H1 (cell line): ENCODE measurements at regions not wholly inside any gene's neighbourhood (a gene's known extent, or its start where the extent isn't known, plus 50 kb on each side); places are given as distances from the start of the nearest gene placed in this dataset.

Experiments used
- CTCF ChIA-PET: fragments of 300-600 bp; sonication (Branson Sonifier 250); formaldehyde crosslinking; loops from one replicate; lab custom pipeline; 2021; ENCODE audit not compliant: partially characterized antibody; lab: Charles Lee
- POLR2A ChIA-PET: fragments of 300-600 bp; sonication (Branson Sonifier 250); formaldehyde crosslinking; loops from one replicate; lab custom pipeline; 2021; ENCODE audit warnings: inconsistent platforms; ENCODE audit not compliant: partially characterized antibody; lab: Charles Lee
- DNase-seq, 2 experiments: peaks; one replicate each; pipeline versions ENCODE4 v3.0.0 to v3.0.0-alpha.2; 2010 to 2022; ENCODE audit warnings: low spot score in 2 of 2, low read depth in 1 of 2, mixed read lengths in 1 of 2
- FAIRE-seq: peaks from 2 replicates; lab custom pipeline; 2011; peaks lifted over from hg19 to GRCh38; lab: Jason Lieb, UNC
- H2AFZ ChIP-seq: 2 replicates; pipeline ENCODE4 v1.8.1; 2012; ENCODE audit warnings: low read length, inconsistent platforms
- H2AK5ac ChIP-seq: 2 replicates; pipeline ENCODE4 v1.6.1; 2013; ENCODE audit warnings: low read depth, low read length
- H2BK120ac ChIP-seq: replicated peaks from 2 replicates; pipeline ENCODE3; 2013; ENCODE audit warnings: low read depth, low read length, inconsistent platforms
- H2BK12ac ChIP-seq: 2 replicates; pipeline ENCODE4 v1.6.1; 2013; ENCODE audit warnings: low read depth, low read length
- H2BK15ac ChIP-seq: 2 replicates; pipeline ENCODE4 v1.6.1; 2013; ENCODE audit warnings: low read length
- H2BK20ac ChIP-seq: 2 replicates; pipeline ENCODE4 v1.6.1; 2013; ENCODE audit warnings: low read length
- H2BK5ac ChIP-seq: 2 replicates; pipeline ENCODE4 v1.6.1; 2013; ENCODE audit warnings: low read depth, low read length
- H3K14ac ChIP-seq: 2 replicates; pipeline ENCODE4 v1.6.1; 2013; ENCODE audit warnings: inconsistent platforms; ENCODE audit not compliant: insufficient read length
- H3K18ac ChIP-seq: 2 replicates; pipeline ENCODE4 v1.6.1; 2013; ENCODE audit warnings: low read length; ENCODE audit errors: extremely low read depth
- H3K23ac ChIP-seq: 2 replicates; pipeline ENCODE4 v1.6.1; 2013; ENCODE audit warnings: inconsistent platforms; ENCODE audit not compliant: insufficient read length
- H3K23me2 ChIP-seq: 2 replicates; pipeline ENCODE4 v1.6.1; 2013; ENCODE audit warnings: low read depth, low read length
- H3K27ac ChIP-seq: 2 replicates; pipeline ENCODE4 v1.6.1; 2011; ENCODE audit warnings: low read depth, low read length, inconsistent platforms
- H3K27me3 ChIP-seq, 4 experiments: replicated peaks in 1 of 4; 1 replicate in 1 of 4; 2 replicates in 3 of 4; pipeline versions ENCODE4 v1.6.1 to v1.8.1; 2011 to 2013; ENCODE audit warnings: low read length in 3 of 4, mild to moderate bottlenecking in 3 of 4, inconsistent platforms in 2 of 4, mixed read lengths in 2 of 4, moderate library complexity in 1 of 4; ENCODE audit not compliant: control insufficient read depth in 3 of 4, insufficient read depth in 3 of 4; ENCODE audit errors: extremely low read depth in 1 of 4
- H3K36me3 ChIP-seq, 4 experiments: 2 replicates each; pipeline versions ENCODE4 v1.6.1 to v1.8.1; 2011 to 2013; ENCODE audit warnings: mild to moderate bottlenecking in 4 of 4, low read length in 3 of 4, moderate library complexity in 2 of 4, control low read depth in 1 of 4, inconsistent platforms in 1 of 4; ENCODE audit not compliant: insufficient read depth in 4 of 4, control insufficient read depth in 2 of 4
- H3K4ac ChIP-seq: replicated peaks from 2 replicates; pipeline ENCODE3; 2013; ENCODE audit warnings: low read length, low read depth, mixed read lengths, inconsistent platforms; ENCODE audit not compliant: insufficient read length
- H3K4me1 ChIP-seq, 4 experiments: replicated peaks in 1 of 4; 1 replicate in 1 of 4; 2 replicates in 3 of 4; pipeline versions ENCODE4 v1.6.1 to v1.8.1; 2011 to 2013; ENCODE audit warnings: low read length in 3 of 4, inconsistent platforms in 2 of 4, mixed read lengths in 1 of 4; ENCODE audit not compliant: insufficient read depth in 4 of 4, control insufficient read depth in 3 of 4
- H3K4me2 ChIP-seq, 2 experiments: 2 replicates each; pipeline versions ENCODE4 v1.6.1 to v1.8.1; 2011 to 2013; ENCODE audit warnings: low read depth in 2 of 2, low read length in 2 of 2, control low read depth in 1 of 2, inconsistent platforms in 1 of 2, mild to moderate bottlenecking in 1 of 2; ENCODE audit not compliant: insufficient read depth in 1 of 2
- H3K4me3 ChIP-seq, 4 experiments: fragments of 200-600, 300-600 bp in 1 of 4; sonication (generic), shearing (Covaris generic), sonication (Bioruptor Twin) in 1 of 4; 2 replicates each; pipeline versions ENCODE4 v1.5.1 to v1.8.1; 2011 to 2016; ENCODE audit warnings: low read length in 4 of 4, low read depth in 3 of 4, control low read depth in 2 of 4, inconsistent platforms in 2 of 4, mild to moderate bottlenecking in 2 of 4, mixed read lengths in 1 of 4, moderate library complexity in 1 of 4; ENCODE audit not compliant: insufficient read depth in 2 of 4; ENCODE audit errors: extremely low read depth in 1 of 4
- H3K56ac ChIP-seq: replicated peaks from 2 replicates; pipeline ENCODE3; 2013; ENCODE audit warnings: low read depth, mild to moderate bottlenecking, mixed read lengths, low read length, inconsistent platforms; ENCODE audit not compliant: insufficient read length
- H3K79me1 ChIP-seq: 2 replicates; pipeline ENCODE4 v1.6.1; 2013; ENCODE audit warnings: low read depth, low read length, control low read depth
- H3K79me2 ChIP-seq, 2 experiments: 2 replicates each; pipeline versions ENCODE4 v1.6.1 to v1.8.1; 2012 to 2013; ENCODE audit warnings: low read length in 2 of 2, mild to moderate bottlenecking in 2 of 2, inconsistent platforms in 1 of 2; ENCODE audit not compliant: insufficient read depth in 2 of 2, control insufficient read depth in 1 of 2
- H3K9ac ChIP-seq, 4 experiments: replicated peaks in 1 of 4; 1 replicate in 1 of 4; 2 replicates in 3 of 4; pipeline versions ENCODE4 v1.6.1 to v1.8.1; 2011 to 2013; ENCODE audit warnings: low read depth in 3 of 4, low read length in 3 of 4, control low read depth in 2 of 4, mild to moderate bottlenecking in 2 of 4, moderate library complexity in 2 of 4, inconsistent platforms in 1 of 4; ENCODE audit errors: extremely low read depth in 1 of 4
- H3K9me3 ChIP-seq, 2 experiments: 2 replicates each; pipeline versions ENCODE4 v1.6.1 to v1.8.1; 2012 to 2013; ENCODE audit warnings: mild to moderate bottlenecking in 2 of 2, moderate library complexity in 2 of 2, control low read depth in 1 of 2, inconsistent platforms in 1 of 2, low read depth in 1 of 2, low read length in 1 of 2, mixed read lengths in 1 of 2; ENCODE audit not compliant: insufficient read depth in 2 of 2
- H4K20me1 ChIP-seq, 2 experiments: replicated peaks in 1 of 2; 2 replicates each; pipeline versions ENCODE3 to v1.8.1; 2011 to 2013; ENCODE audit warnings: inconsistent platforms in 2 of 2, low read length in 2 of 2, mild to moderate bottlenecking in 1 of 2; ENCODE audit not compliant: insufficient read depth in 2 of 2, control insufficient read depth in 1 of 2
- H4K5ac ChIP-seq: 2 replicates; pipeline ENCODE4 v1.6.1; 2013; ENCODE audit warnings: low read length, low read depth, mixed read lengths, inconsistent platforms; ENCODE audit not compliant: insufficient read length
- H4K8ac ChIP-seq: 2 replicates; pipeline ENCODE4 v1.8.0; 2013; ENCODE audit warnings: mild to moderate bottlenecking, moderate library complexity, low read length, inconsistent platforms; ENCODE audit not compliant: insufficient read depth; ENCODE audit errors: extremely low read depth
- H4K91ac ChIP-seq: replicated peaks from 2 replicates; pipeline ENCODE3; 2013; ENCODE audit warnings: low read length, mixed read lengths, inconsistent platforms; ENCODE audit not compliant: insufficient read length
- BACH1 ChIP-seq: IDR thresholded peaks from 2 replicates; pipeline ENCODE4 v1.6.1; 2012; ENCODE audit warnings: low read length, improper control_type of control experiment
- CEBPB ChIP-seq: IDR thresholded peaks from 2 replicates; pipeline ENCODE4 v1.6.1; 2012; ENCODE audit warnings: low read depth, low read length
- CHD2 ChIP-seq: IDR thresholded peaks from 2 replicates; pipeline ENCODE4 v1.6.1; 2012; ENCODE audit warnings: low read length, improper control_type of control experiment
- GTF2F1 ChIP-seq: IDR thresholded peaks from 2 replicates; pipeline ENCODE4 v1.6.1; 2012; ENCODE audit warnings: low read depth, low read length, improper control_type of control experiment, borderline replicate concordance
- SIN3A ChIP-seq, 2 experiments: IDR thresholded peaks in 1 of 2; conservative IDR thresholded peaks in 1 of 2; 2 replicates each; pipeline ENCODE4 v1.6.1; 2011 to 2012; ENCODE audit warnings: low read length in 2 of 2, improper control_type of control experiment in 1 of 2, low read depth in 1 of 2, mild to moderate bottlenecking in 1 of 2
- SIRT6 ChIP-seq: IDR thresholded peaks from one replicate; pipeline ENCODE4 v1.7.1; 2012; ENCODE audit warnings: low read length, inconsistent platforms
- SRF ChIP-seq: IDR thresholded peaks from 2 replicates; pipeline ENCODE4 v1.6.1; 2011; ENCODE audit warnings: mild to moderate bottlenecking, low read depth, low read length, moderate library complexity
- TCF12 ChIP-seq: IDR thresholded peaks from 2 replicates; pipeline ENCODE4 v1.6.1; 2011; ENCODE audit warnings: low read depth, mild to moderate bottlenecking, low read length
- WGBS, 2 experiments: shearing (Covaris generic) in 1 of 2; methylation state at CpG; one replicate each; pipeline versions ENCODE4 v1.1.6 to v1.1.7; 2013 to 2015; ENCODE audit warnings: low lambda C conversion rate in 2 of 2, mixed read lengths in 2 of 2, inconsistent platforms in 1 of 2, low coverage in 1 of 2, missing lambda C conversion rate in 1 of 2; ENCODE audit not compliant: insufficient replicate concordance in 2 of 2, insufficient coverage in 1 of 2, insufficient read length in 1 of 2; ENCODE audit errors: extremely low coverage in 1 of 2, missing lambda C conversion rate in 1 of 2; 5-methylcytosine and 5-hydroxymethylcytosine counted together

DNA sequence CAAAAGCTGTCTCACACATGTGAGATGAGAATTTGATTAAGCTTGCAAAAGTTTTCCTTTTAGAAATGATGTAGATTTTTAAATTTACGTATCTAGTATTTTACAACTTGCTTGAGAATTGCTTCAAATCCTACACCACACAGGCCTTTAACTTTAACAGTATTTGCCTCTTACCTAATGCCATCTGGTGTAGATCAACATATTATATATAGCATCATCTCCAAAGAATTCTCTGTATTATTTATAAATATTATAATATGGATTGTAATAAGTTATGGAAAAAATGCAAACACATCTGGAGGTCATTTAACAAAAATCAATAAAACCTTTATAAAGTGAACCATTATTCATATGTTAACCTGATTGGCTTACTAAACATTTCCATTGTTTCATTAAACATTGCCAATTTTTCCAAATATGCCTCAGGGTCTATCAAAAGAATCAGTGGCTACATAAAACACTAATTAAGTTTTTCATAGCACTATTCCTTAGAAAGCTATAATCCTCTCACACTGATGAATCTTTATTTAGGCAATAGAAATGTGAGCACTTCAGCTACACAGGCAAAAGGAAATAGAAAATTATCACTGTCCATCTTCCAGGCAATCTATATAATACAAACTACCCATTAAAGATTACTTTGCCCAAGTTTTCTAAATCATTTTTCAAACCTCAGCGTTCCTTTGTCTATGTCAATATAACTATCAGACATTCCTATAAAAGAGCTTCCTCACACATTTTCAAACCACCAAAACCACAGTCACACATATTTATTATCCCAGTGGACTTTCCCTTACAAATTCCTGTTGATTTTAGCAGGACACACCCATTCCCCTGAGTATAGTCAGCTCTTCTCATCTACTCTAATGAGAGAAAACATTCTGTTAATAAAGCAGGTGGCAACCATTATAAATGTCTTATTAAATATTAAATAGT is 83.5 kb upstream of the INTU start:
- H3K56ac ChIP-seq, result no peak overlapping the region
- no peak overlapping the region for H4K91ac ChIP-seq
- H3K18ac ChIP-seq, result no peak overlapping the region
- H3K36me3 ChIP-seq, result no peaks in the 10 kb centered on the region
- H2BK120ac ChIP-seq, result no peak overlapping the region
- no peak overlapping the region for H2BK15ac ChIP-seq
- H3K9ac ChIP-seq, result no peak overlapping the region
- H3K4ac ChIP-seq, result no peak overlapping the region
- TF ChIP-seq SRF, result no peak
- TF ChIP-seq GTF2F1, result no peak
- TF ChIP-seq CHD2, result no peak
- TF ChIP-seq BACH1, result no peak
- no peak for TF ChIP-seq SIN3A (conservative IDR thresholded peaks at IDR 0.05 in 1 of 2, IDR thresholded peaks at IDR 0.05 in 1 of 2; ENCODE audit: low read depth in 1 of 2, low read length in 2 of 2)
- TF ChIP-seq TCF12, result no peak
- no peak for TF ChIP-seq SIRT6
- no peak for TF ChIP-seq CEBPB
- H2BK12ac ChIP-seq, result no peak overlapping the region
- no peak overlapping the region for H3K23ac ChIP-seq
- no peaks in the 10 kb centered on the region for H4K20me1 ChIP-seq
- H2BK5ac ChIP-seq, result no peak overlapping the region
- H3K14ac ChIP-seq, result no peak overlapping the region
- H3K79me1 ChIP-seq, result no peaks in the 10 kb centered on the region
- H3K79me2 ChIP-seq, result no peaks in the 10 kb centered on the region
- 88% methylated on average over 2 of the region's 2 CpGs; no CpG with 5 or more reads in 1 of the 2 experiments for WGBS, 2 experiments
- H2AK5ac ChIP-seq, result no peak overlapping the region
- H4K5ac ChIP-seq, result no peak overlapping the region
- DNase-seq, result no peak
- no peak overlapping the region for H3K4me3 ChIP-seq
- POLR2A ChIA-PET, result no interaction called here
- H2AFZ ChIP-seq, result no peak overlapping the region
- no peak for FAIRE-seq
- no peak overlapping the region for H3K27ac ChIP-seq
- no peak overlapping the region for H2BK20ac ChIP-seq
- no peak overlapping the region for H3K4me2 ChIP-seq
- CTCF ChIA-PET, result interaction anchor here (0.8 to 1.5 kb wide), 3 partner anchors 11 to 144 kb away, joined by 3 read pairs; no protein-coding TSS in a partner anchor
- peaks cover 12 to 16% of the 10 kb centered on the region in 2 experiments; a peak in 3 of 4 replicates for H3K9me3 ChIP-seq
- H4K8ac ChIP-seq, result no peak overlapping the region
- H3K23me2 ChIP-seq, result no peaks in the 10 kb centered on the region
- no peaks in the 10 kb centered on the region for H3K4me1 ChIP-seq
- no peaks in the 10 kb centered on the region for H3K27me3 ChIP-seq
